ENCODE measurements at regions not wholly inside any gene's neighbourhood (a gene's known extent, or its start where the extent isn't known, plus 50 kb on each side); places are given as distances from the start of the nearest gene placed in this dataset.
A peak's percentile ranks its signal among the peaks of the same experiment; 100 is the strongest.
"Not testable (repeated sequence)": the region's sequence is repeated elsewhere in the genome, so short reads cannot be mapped to it uniquely, and the experiment has no call there.

DNA sequence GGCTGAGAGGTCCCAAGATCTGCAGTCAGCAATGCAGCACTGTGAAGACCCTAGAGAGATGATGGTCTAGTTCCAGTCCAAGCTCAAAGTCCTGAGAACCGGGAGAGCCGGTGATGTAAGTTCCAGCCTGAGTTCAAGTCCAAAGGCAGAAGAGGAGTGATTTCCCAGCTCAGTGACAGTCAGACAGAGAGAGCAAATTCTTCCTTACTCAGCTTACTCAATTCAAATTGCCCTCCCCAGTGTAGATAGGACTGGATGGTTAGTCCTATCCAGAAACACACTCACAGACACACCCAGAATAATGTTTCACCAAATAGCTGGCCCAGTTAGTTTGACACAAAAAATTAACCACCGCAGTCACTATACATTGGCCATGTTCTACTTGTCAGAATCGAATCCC is 185.5 kb upstream of the MYO3A start:
- no peak for ATAC-seq
- TF ChIP-seq CTCF (IDR thresholded peaks at IDR 0.05), result no peak
- no peaks in the 10 kb centered on the region for H3K36me3 ChIP-seq
- no peaks in the 10 kb centered on the region for H3K4me1 ChIP-seq
- intact Hi-C loops (cut with DNase I), result no loop called here
- no peaks in the 10 kb centered on the region for H3K9me3 ChIP-seq
- no peaks in the 10 kb centered on the region for H3K27me3 ChIP-seq
- no peak overlapping the region for H3K4me3 ChIP-seq
- no peak overlapping the region for H3K27ac ChIP-seq
- DNase-seq, result no peak
- WGBS, 2 donors, result 85 to 90% methylated on average over 4 of the region's 4 CpGs

DNA sequence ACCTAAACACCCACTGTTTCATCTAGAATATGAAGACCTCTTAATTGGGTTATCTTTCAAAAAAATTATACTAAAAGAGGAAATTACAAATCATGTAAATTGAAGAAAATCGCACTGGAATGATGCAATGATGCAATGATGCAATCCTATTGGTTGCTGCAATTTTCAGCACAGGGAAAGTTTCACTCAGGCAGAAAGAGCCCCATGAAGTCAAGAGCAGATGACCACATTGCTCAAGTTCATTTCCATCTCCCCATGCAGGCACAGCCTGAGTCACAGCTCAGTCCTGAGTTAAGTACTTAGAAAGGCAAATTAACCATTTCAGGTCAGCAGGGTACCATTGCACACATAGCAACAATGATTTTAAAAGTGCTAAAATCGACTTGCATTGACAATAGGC is 180.3 kb upstream of the MYO3A start:
- intact Hi-C loops (cut with DNase I), result no loop called here
- WGBS, 2 donors, result 53 to 60% methylated on average over 2 of the region's 2 CpGs

GRCh38 chr10:25755874-25756273 is 178.2 kb upstream of the MYO3A start:
- H3K27me3 ChIP-seq; DNase-seq; intact Hi-C loops (cut with DNase I); H3K36me3 ChIP-seq; H3K4me1 ChIP-seq; H3K27ac ChIP-seq; H3K9me3 ChIP-seq; H3K4me3 ChIP-seq; ATAC-seq: not testable (repeated sequence)
- WGBS, 2 donors, result 95 to 96% methylated on average over 24 of the region's 24 CpGs

More for the DNA sequence above, 180.3 kb upstream of the MYO3A start:
- H3K4me3 ChIP-seq, result no peak overlapping the region
- H3K27ac ChIP-seq, result no peak overlapping the region
- no peak for TF ChIP-seq CTCF (IDR thresholded peaks at IDR 0.05)
- DNase-seq (no peak), ATAC-seq (no peak)
- no peaks in the 10 kb centered on the region for H3K4me1 ChIP-seq
- H3K27me3 ChIP-seq, result no peaks in the 10 kb centered on the region
- no peaks in the 10 kb centered on the region for H3K36me3 ChIP-seq
- no peaks in the 10 kb centered on the region for H3K9me3 ChIP-seq

GRCh38 chr10:25756784-25757183 is 177.2 kb upstream of the MYO3A start:
- H3K27ac ChIP-seq, result no peak overlapping the region
- WGBS, 2 donors, result 93% methylated on average over 24 of the region's 24 CpGs
- no peaks in the 10 kb centered on the region for H3K9me3 ChIP-seq
- intact Hi-C loops (cut with DNase I), result no loop called here
- DNase-seq (no peak), ATAC-seq (no peak)
- no peak overlapping the region for H3K4me3 ChIP-seq
- H3K27me3 ChIP-seq, result no peaks in the 10 kb centered on the region
- no peak for TF ChIP-seq CTCF (IDR thresholded peaks at IDR 0.05)
- H3K4me1 ChIP-seq, result no peaks in the 10 kb centered on the region
- no peaks in the 10 kb centered on the region for H3K36me3 ChIP-seq

- no peaks in the 10 kb centered on the region for H3K9me3 ChIP-seq
- no peak for DNase-seq
- no peaks in the 10 kb centered on the region for H3K27me3 ChIP-seq
- no peaks in the 10 kb centered on the region for H3K4me1 ChIP-seq
- no peak overlapping the region for H3K27ac ChIP-seq
- H3K4me3 ChIP-seq, result no peak overlapping the region
- ATAC-seq, result no peak
- intact Hi-C loops (cut with DNase I), result no loop called here
- no peaks in the 10 kb centered on the region for H3K36me3 ChIP-seq
- peak in 7 of 9 donors; percentile 30 to 58 (median 51) for TF ChIP-seq CTCF (IDR thresholded peaks at IDR 0.05)
Measured at GRCh38 chr10:25758041-25758457, 176.0 kb upstream of the MYO3A start.

Measured in heart right ventricle (tissue), 16 donors.